GM13976 (cell line): ENCODE measurements at regions not wholly inside any gene's neighbourhood (a gene's known extent, or its start where the extent isn't known, plus 50 kb on each side); places are given as distances from the start of the nearest gene placed in this dataset.

ENCODE experiments used
- DNase-seq: peaks from one replicate; pipeline ENCODE4 v3.0.0; 2012; ENCODE audit warnings: low spot score
- in situ Hi-C: fragments of 300-500 bp; cut with MboI; formaldehyde crosslinking; loops from one replicate; pipeline ENCODE4 v1.12.0; 2022; ENCODE audit warnings: low sequenced_read_pairs, mixed read lengths, inconsistent platforms; ENCODE audit not compliant: unreplicated experiment
- TF ChIP-seq, protein P1 (sequence below): IDR thresholded peaks from 2 replicates; pipeline ENCODE4 v1.5.1; 2012; ENCODE audit warnings: borderline replicate concordance, mild to moderate bottlenecking; ENCODE audit not compliant: insufficient read depth; ENCODE audit errors: extremely low read depth, missing control alignments, control extremely low read depth

DNA sequence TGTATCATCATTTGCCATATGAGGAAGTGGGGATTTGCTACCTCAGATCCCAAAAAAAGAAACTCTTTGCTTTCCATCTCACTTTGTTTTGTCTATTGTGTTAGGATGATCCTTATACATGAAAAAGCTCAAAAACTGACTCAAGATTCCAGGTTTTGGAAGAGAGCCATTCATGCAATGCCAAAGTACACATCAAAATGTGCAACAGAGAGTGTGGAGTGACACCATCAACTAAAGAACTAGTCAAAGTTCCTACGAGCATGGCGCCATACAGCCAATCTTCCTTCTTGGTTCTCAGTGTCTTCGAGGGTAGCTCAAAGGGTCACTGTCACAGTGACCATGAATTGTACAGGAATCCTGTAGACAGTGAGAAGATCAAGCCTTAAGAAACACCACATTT lies 255.8 kb upstream of the SASH1 start:
- in situ Hi-C loops = no loop called here
- DNase-seq = no peak
- TF ChIP-seq, protein P1, sequence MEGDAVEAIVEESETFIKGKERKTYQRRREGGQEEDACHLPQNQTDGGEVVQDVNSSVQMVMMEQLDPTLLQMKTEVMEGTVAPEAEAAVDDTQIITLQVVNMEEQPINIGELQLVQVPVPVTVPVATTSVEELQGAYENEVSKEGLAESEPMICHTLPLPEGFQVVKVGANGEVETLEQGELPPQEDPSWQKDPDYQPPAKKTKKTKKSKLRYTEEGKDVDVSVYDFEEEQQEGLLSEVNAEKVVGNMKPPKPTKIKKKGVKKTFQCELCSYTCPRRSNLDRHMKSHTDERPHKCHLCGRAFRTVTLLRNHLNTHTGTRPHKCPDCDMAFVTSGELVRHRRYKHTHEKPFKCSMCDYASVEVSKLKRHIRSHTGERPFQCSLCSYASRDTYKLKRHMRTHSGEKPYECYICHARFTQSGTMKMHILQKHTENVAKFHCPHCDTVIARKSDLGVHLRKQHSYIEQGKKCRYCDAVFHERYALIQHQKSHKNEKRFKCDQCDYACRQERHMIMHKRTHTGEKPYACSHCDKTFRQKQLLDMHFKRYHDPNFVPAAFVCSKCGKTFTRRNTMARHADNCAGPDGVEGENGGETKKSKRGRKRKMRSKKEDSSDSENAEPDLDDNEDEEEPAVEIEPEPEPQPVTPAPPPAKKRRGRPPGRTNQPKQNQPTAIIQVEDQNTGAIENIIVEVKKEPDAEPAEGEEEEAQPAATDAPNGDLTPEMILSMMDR = no peak

GRCh38 chr6:148087659-148088058 lies 255.0 kb upstream of the SASH1 start:
- in situ Hi-C loops = no loop called here
- TF ChIP-seq, protein P1 = no peak
- no peak for DNase-seq

DNA sequence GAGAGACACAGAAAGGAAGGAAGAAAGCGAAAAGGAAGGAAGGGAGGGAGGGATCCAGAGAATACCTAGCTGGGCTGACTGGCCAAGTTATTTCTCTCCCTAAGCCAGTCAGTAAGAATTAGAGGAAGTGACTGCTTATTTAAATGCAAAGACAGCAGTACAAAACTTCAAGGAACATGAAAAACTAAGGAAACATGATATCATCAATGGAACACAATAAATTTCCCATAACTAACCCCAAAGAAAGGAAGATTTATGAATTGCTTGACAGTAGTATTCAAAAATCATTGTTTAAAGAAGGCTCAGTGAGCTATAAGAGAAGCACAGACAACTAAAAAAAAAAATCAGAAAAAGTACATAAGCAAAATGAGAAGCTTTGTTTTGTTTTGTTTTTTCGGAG lies 252.3 kb upstream of the SASH1 start:
- in situ Hi-C loops = no loop called here
- TF ChIP-seq, protein P1 = no peak
- no peak for DNase-seq

- in situ Hi-C loops = no loop called here
These were observed 251.2 kb upstream of the SASH1 start for GRCh38 chr6:148091394-148091793.

GRCh38 chr6:148103436-148103835 lies 239.2 kb upstream of the SASH1 start:
- TF ChIP-seq, protein P1 = no peak
- in situ Hi-C loops = no loop called here
- no peak for DNase-seq

More at GRCh38 chr6:148091394-148091793, 251.2 kb upstream of the SASH1 start:
- TF ChIP-seq, protein P1 = no peak
- no peak for DNase-seq

- in situ Hi-C loops = no loop called here
- TF ChIP-seq, protein P1 = no peak
- no peak for DNase-seq
These were observed 238.5 kb upstream of the SASH1 start for GRCh38 chr6:148104131-148104530.

- in situ Hi-C loops = no loop called here
These were observed 236.9 kb upstream of the SASH1 start for GRCh38 chr6:148105695-148106094.

More at GRCh38 chr6:148105695-148106094, 236.9 kb upstream of the SASH1 start:
- DNase-seq = no peak
- TF ChIP-seq, protein P1 = no peak
